Astrocyte (in vitro differentiated cells and primary cell): ENCODE measurements at regions not wholly inside any gene's neighbourhood (a gene's known extent, or its start where the extent isn't known, plus 50 kb on each side); places are given as distances from the start of the nearest gene placed in this dataset.

Source experiments
- CTCF ChIP-seq: IDR thresholded peaks from 2 replicates; pipeline ENCODE4 v1.5.1; 2011; ENCODE audit warnings: low read depth, mild to moderate bottlenecking, inconsistent platforms, low read length, moderate library complexity; ENCODE audit not compliant: insufficient read depth
- EZH2 ChIP-seq: IDR thresholded peaks from 2 replicates; pipeline ENCODE4 v1.6.1; 2012; ENCODE audit warnings: mild to moderate bottlenecking, low read length, inconsistent platforms; ENCODE audit not compliant: insufficient read depth

GRCh38 chr4:137602436-137602835 is 70.1 kb upstream of the PCDH18 start:
- TF ChIP-seq CTCF (no peak), EZH2 (no peak)
